LHCN-M2 (cell line): ENCODE measurements at regions not wholly inside any gene's neighbourhood (a gene's known extent, or its start where the extent isn't known, plus 50 kb on each side); places are given as distances from the start of the nearest gene placed in this dataset.

ENCODE experiments used
- DNase-seq: peaks from one replicate; pipeline ENCODE4 v3.0.0-alpha.2; 2012; ENCODE audit warnings: low read depth

DNA sequence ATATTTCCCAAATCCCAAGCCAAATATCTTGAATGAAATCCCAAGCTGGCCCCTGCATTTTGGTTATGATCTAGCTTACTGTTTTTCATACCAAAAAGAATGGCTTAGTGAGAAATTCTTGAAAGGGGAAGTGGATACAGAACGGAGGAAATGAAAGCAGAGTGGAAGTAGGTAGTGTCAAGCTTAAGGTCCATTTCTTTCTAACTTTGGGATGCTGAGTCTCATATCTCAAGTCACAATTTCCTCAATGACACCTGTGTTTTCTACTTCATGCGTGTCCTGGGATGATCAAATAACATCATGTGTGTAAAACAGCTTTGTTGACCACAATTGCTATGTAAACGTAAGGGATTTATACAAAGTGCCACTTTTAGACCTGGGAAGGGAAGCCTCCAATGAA is 238.8 kb upstream of the SLC35B3 start:
- no peak for DNase-seq

GRCh38 chr6:8672882-8673281 is 237.5 kb upstream of the SLC35B3 start:
- no peak for DNase-seq

GRCh38 chr6:8670792-8671191 is 235.4 kb upstream of the SLC35B3 start:
- no peak for DNase-seq

GRCh38 chr6:8664700-8665099 is 229.4 kb upstream of the SLC35B3 start:
- DNase-seq = no peak

DNA sequence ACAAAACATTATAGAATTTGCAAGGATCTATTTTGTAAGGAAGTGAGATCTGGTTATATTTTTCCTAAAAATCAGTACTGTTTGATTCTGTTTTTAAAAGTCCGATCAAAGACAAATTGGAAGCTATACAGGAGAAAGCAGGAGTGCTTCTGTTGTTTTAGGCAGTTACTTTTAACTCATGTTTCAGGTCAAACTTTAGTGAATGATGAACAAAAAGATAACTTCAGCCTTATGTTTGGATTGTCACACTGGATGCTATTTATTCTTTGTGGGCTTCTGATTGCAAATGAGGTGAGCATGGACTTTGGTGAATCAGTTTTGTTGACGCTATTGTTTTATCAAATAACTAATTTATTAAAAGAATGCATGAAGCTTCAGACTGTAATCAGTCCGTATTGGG is 228.7 kb upstream of the SLC35B3 start:
- DNase-seq = no peak

DNA sequence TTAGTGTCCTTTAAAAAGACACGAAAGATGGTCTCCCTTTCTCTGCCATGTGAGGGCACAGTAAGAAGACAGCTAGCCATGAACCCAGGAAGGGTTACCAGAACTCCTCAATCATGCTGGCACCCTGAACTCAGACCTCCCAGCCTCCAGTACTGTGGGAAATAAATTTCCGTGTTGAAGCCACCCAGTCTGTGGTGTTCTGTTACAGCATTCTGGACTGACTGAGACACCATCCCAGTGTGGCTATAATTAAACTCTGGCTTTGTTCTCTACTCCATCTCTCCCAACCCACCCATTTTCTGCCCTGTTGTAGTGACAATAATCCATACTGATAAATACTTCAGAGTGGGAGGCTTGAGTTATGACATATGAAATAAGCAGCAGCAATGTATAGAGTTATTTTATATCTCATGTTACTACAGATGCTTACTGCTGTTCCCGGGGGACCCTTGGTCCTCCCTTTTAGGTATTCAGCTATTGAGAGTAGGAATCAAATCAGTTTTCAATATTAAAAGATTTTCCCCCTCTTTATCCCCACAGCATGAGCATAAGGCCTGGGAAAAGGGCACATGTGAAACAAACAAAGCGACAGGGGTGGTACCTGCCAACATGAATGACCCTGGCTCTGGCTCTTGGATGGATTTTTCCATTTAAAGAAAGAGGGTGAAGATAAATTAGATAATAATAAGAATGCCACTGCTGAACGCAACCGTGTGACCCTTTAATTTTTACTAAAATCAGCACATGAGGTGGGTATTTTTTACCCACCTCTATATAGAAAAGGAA is 224.3 kb upstream of the SLC35B3 start:
- DNase-seq = no peak

DNA sequence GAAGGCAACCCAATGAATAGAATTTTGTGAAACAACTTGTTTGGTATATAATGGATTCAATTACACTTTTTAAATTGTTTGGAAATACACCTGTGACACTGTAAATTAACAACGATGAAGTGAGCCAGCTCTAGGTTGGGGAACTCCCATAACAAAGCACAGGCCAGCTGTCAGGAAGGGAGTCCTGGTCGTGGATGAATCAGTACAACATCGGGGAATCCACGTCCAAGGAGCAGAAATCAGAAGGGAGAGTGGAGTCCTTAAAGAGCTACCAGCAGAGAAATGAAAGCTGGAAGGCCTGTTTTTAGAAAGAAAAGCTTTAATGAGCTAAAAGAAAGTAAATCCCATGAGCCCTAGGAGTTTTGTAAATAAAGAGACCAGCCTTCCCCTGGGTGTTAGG is 223.1 kb upstream of the SLC35B3 start:
- no peak for DNase-seq

- DNase-seq = no peak
Observed at GRCh38 chr6:8657522-8657921, 222.2 kb upstream of the SLC35B3 start.

DNA sequence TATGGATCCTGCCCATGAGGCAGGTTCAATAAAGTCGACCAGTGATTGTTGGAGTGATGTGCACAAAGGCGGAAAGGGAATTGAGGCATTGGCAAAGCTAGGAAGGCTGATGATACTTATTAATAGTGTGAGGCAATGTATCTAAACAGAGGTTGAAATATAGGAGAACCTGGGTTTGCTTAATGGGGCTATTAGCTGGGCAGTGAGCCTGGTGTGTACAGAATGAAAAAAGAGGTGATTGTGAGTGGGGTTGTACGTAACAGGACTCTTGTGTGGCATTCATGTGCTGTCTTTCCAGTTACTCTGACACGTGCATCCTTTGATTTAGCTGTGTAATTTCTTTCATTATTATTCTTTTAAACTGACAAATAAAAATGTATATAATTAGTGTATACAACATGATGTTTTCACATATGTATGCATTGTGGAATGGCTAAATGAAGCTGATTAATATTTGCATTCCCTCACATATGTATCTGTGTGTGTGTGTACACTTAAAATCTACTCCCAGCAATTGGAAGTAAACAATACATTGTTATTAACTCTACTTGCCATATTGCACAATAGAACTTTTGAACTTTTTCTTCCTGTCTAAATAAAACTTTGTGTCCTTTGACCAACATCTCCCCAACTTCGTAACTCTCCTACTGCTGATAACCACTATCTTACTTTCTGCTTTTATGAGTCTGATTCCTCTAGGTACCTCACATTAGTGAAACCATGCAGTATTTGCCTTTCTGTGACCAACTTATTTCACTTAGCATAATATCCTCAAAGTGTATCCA is 220.5 kb upstream of the SLC35B3 start:
- DNase-seq = no peak

- no peak for DNase-seq
Observed at GRCh38 chr6:8652710-8653109, 217.4 kb upstream of the SLC35B3 start.

DNA sequence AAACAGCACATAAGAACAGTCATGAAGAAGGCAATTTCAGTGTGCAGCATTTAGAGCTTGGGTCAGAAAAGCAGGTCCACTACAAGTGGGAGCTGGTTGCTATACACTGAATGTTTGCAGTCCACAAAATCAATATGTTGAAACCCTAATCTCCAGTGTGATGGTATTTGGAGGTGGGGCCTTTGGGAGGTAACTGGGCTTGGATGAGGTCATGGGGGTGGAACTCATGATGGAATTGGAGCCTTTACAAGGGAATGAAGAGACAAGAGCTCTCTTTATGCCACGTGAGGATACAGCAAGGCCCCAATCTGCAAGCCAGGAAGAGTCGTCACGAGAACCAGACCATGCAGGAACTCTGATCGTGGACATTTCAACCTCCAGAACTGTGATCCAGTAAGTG is 216.7 kb upstream of the SLC35B3 start:
- DNase-seq = no peak

DNA sequence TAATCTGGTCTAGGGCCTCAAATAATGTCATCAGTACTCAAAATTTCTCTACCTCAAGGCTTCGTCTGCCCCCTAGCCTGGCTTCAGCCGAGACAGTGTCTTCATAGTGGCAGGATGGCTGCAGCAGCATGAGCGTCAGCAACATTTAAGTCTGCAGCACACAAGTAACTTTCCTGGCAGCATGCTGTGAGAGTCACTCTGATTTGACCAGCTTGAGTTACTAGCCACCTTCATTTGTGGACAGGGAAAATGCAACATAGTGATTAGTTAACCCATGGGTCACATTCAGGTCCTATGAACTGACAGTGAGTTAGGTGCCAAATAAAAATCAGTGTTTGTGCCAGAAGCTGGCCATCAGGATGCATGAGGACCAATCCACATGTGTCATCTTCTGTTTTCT is 209.9 kb upstream of the SLC35B3 start:
- no peak for DNase-seq

GRCh38 chr6:8644306-8644705 is 209.0 kb upstream of the SLC35B3 start:
- no peak for DNase-seq

- no peak for DNase-seq
Observed at GRCh38 chr6:8642854-8643253, 207.5 kb upstream of the SLC35B3 start.

GRCh38 chr6:8642131-8642530 is 206.8 kb upstream of the SLC35B3 start:
- no peak for DNase-seq

- no peak for DNase-seq
Observed at GRCh38 chr6:8639928-8640649, 204.7 kb upstream of the SLC35B3 start.

GRCh38 chr6:8637896-8638597 is 202.7 kb upstream of the SLC35B3 start:
- no peak for DNase-seq

DNA sequence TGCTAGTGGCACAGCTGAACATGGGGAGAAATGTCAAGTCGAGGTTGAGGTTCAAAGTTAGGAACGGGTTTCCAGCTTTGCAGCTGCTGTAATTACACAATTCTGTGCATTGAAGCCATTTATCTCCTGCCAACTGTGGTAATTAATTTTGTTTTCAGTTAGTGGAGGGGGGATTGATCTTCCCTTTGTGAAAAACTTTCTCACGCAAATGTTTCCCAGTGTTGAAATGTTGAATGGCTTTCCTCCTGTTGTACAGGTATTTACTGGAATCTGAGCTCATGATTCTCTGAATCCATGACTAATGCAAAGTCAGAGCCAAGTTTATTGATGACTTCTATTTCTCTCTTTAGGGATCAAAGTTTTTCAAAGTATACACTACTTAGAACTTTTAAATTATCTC is 198.4 kb upstream of the SLC35B3 start:
- DNase-seq = no peak

DNA sequence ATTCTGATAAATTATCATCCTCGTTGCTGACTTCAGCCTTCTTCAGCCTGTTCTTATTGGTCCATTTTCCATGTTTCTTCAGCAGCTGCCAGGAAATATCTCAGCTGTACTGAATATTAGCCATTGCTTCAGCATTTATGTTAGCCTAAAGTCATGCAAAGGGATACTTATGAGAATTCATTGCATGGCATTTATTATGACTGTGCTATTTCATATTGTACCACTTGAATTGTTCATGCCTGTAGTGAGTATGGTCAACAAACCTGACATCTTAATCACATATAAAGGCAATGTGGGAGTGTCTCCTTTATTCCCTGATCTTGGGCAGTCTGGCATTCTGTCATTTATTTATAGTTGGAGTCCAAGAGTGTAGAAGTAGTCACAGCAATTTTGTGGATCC is 193.4 kb upstream of the SLC35B3 start:
- no peak for DNase-seq

- DNase-seq = no peak
Observed at GRCh38 chr6:8628063-8628462, 192.7 kb upstream of the SLC35B3 start.

- DNase-seq = no peak
Observed at GRCh38 chr6:8627085-8627861, 191.9 kb upstream of the SLC35B3 start.
